GM12878 (cell line): ENCODE measurements at regions not wholly inside any gene's neighbourhood (a gene's known extent, or its start where the extent isn't known, plus 50 kb on each side); places are given as distances from the start of the nearest gene placed in this dataset.

ENCODE experiments used
- ATAC-seq: fragments of 200-7000 bp; cut with Tn5 transposase; 3 replicates; pipeline ENCODE4 v1.9.1; 2020; ENCODE audit warnings: mild to moderate bottlenecking, moderate library complexity
- BruUV-seq: library from RNA; stranded (reverse); fragments of 400-500 nt; replicated peaks from 2 replicates; lab custom pipeline; 2021; lab: Mats Ljungman, UMichigan
- CTCF ChIA-PET: fragments of 300-600 bp; sonication (Branson Sonifier 250); formaldehyde crosslinking; extraction: SDS; loops from one replicate; lab custom pipeline; 2021; ENCODE audit warnings: inconsistent platforms; lab: Yijun Ruan, JAX
- POLR2A ChIA-PET: fragments of 350-600 bp; formaldehyde crosslinking; extraction: SDS; loops from one replicate; lab custom pipeline; 2021; ENCODE audit warnings: inconsistent platforms; lab: Charles Lee
- RAD21 ChIA-PET: fragments of 300-600 bp; sonication (Branson Sonifier 250); formaldehyde crosslinking; loops from one replicate; lab custom pipeline; 2023; ENCODE audit warnings: antibody characterized with exemption; ENCODE audit not compliant: unreplicated experiment; lab: Charles Lee
- SMC1A ChIA-PET: fragments of 300-600 bp; sonication (Branson Sonifier 250); formaldehyde crosslinking; loops from one replicate; lab custom pipeline; 2023; ENCODE audit not compliant: unreplicated experiment, uncharacterized antibody; lab: Charles Lee
- DNase-seq: peaks from one replicate; pipeline ENCODE4 v3.0.0-alpha.2; 2011; ENCODE audit warnings: low read depth, low spot score
- FAIRE-seq: peaks from 3 replicates; lab custom pipeline; 2011; peaks lifted over from hg19 to GRCh38; lab: Jason Lieb, UNC
- H2AFZ ChIP-seq: 2 replicates; pipeline ENCODE4 v1.6.0; 2011; ENCODE audit warnings: low read depth, low read length, control low read depth; ENCODE audit not compliant: control insufficient read depth
- H3K27ac ChIP-seq: 2 replicates; pipeline ENCODE4 v1.5.1; 2011; ENCODE audit warnings: control low read depth; ENCODE audit not compliant: control insufficient read depth, insufficient read depth
- H3K27me3 ChIP-seq, 2 experiments: replicated peaks in 1 of 2; 2 replicates each; pipeline versions ENCODE4 v1.6.0 to v1.6.1; 2011; ENCODE audit warnings: low read length in 1 of 2; ENCODE audit not compliant: control insufficient read depth in 2 of 2, insufficient read depth in 2 of 2
- H3K36me3 ChIP-seq, 2 experiments: 2 replicates each; pipeline ENCODE4 v1.5.1; 2011; ENCODE audit warnings: low read length in 1 of 2; ENCODE audit not compliant: control insufficient read depth in 2 of 2, insufficient read depth in 2 of 2
- H3K4me1 ChIP-seq: 2 replicates; pipeline ENCODE4 v1.6.1; 2011; ENCODE audit warnings: mild to moderate bottlenecking, low read length, moderate library complexity, mixed read lengths; ENCODE audit not compliant: control insufficient read depth, insufficient read depth
- H3K4me2 ChIP-seq: 2 replicates; pipeline ENCODE4 v1.6.0; 2011; ENCODE audit warnings: control low read depth; ENCODE audit not compliant: control insufficient read depth, insufficient read depth
- H3K4me3 ChIP-seq: fragments of 200-600 bp; sonication (generic); 2 replicates; pipeline ENCODE4 v1.5.1; 2016
- H3K79me2 ChIP-seq: 2 replicates; pipeline ENCODE4 v1.6.0; 2011; ENCODE audit warnings: low read length; ENCODE audit not compliant: control insufficient read depth, insufficient read depth
- H3K9ac ChIP-seq: 2 replicates; pipeline ENCODE4 v1.8.0; 2011; ENCODE audit warnings: low read length, control low read depth, mixed read lengths; ENCODE audit not compliant: control insufficient read depth, insufficient read depth
- H3K9me3 ChIP-seq: replicated peaks from 3 replicates; pipeline ENCODE4 v1.5.1; 2011; ENCODE audit warnings: mild to moderate bottlenecking, low read length; ENCODE audit not compliant: control insufficient read depth, insufficient read depth
- H4K20me1 ChIP-seq: 2 replicates; pipeline ENCODE4 v1.6.0; 2011; ENCODE audit not compliant: control insufficient read depth, insufficient read depth
- BCL11A ChIP-seq: IDR thresholded peaks from 2 replicates; pipeline ENCODE4 v1.6.1; 2011; ENCODE audit warnings: low read depth, low read length
- CHD2 ChIP-seq: IDR thresholded peaks from 2 replicates; pipeline ENCODE4 v1.6.1; 2011; ENCODE audit warnings: low read depth, low read length, improper control_type of control experiment, borderline replicate concordance
- E4F1 ChIP-seq: fragments of 450-650 bp; IDR thresholded peaks from 2 replicates; pipeline ENCODE4 v1.6.1; 2018; ENCODE audit warnings: borderline replicate concordance, mild to moderate bottlenecking; ENCODE audit not compliant: partially characterized antibody
- EGR1 ChIP-seq, 2 experiments: IDR thresholded peaks; 1 replicate in 1 of 2; 2 replicates in 1 of 2; pipeline ENCODE4 v1.6.1; 2011 to 2012; ENCODE audit warnings: low read depth in 2 of 2, low read length in 2 of 2, borderline replicate concordance in 1 of 2, mild to moderate bottlenecking in 1 of 2, moderate library complexity in 1 of 2
- ELK1 ChIP-seq: IDR thresholded peaks from 2 replicates; pipeline ENCODE4 v1.6.1; 2012; ENCODE audit warnings: low read depth, low read length, improper control_type of control experiment
- KAT2A ChIP-seq: conservative IDR thresholded peaks from 2 replicates; pipeline ENCODE4 v1.6.1; 2011; ENCODE audit warnings: low read depth, low read length; ENCODE audit not compliant: control insufficient read depth
- KDM1A ChIP-seq: fragments of 200-600 bp; sonication (generic); IDR thresholded peaks from 2 replicates; pipeline ENCODE4 v1.6.1; 2016; ENCODE audit warnings: borderline replicate concordance
- MEF2A ChIP-seq: IDR thresholded peaks from 2 replicates; pipeline ENCODE4 v1.6.1; 2011; ENCODE audit warnings: low read depth, mild to moderate bottlenecking, low read length, moderate library complexity; ENCODE audit not compliant: insufficient read depth
- MYC ChIP-seq: IDR thresholded peaks from 2 replicates; pipeline ENCODE4 v1.6.1; 2011; ENCODE audit warnings: mild to moderate bottlenecking, low read length, moderate library complexity, inconsistent platforms; ENCODE audit not compliant: insufficient read depth, insufficient replicate concordance, insufficient read length, severe bottlenecking
- NFYA ChIP-seq: IDR thresholded peaks from 2 replicates; pipeline ENCODE4 v1.6.1; 2011; ENCODE audit warnings: low read depth, mild to moderate bottlenecking, low read length, improper control_type of control experiment, borderline replicate concordance
- NR2C2 ChIP-seq: IDR thresholded peaks from 2 replicates; pipeline ENCODE4 v1.6.1; 2011; ENCODE audit warnings: borderline replicate concordance, low read depth; ENCODE audit not compliant: control insufficient read depth, insufficient read length
- PML ChIP-seq: IDR thresholded peaks from 2 replicates; pipeline ENCODE4 v1.6.1; 2012; ENCODE audit warnings: low read length, inconsistent platforms
- RB1 ChIP-seq: fragments of 450-650 bp; formaldehyde crosslinking; IDR thresholded peaks from 2 replicates; pipeline ENCODE4 v1.6.1; 2017; ENCODE audit warnings: mild to moderate bottlenecking, borderline replicate concordance
- SP1 ChIP-seq: IDR thresholded peaks from one replicate; pipeline ENCODE4 v1.6.1; 2011; ENCODE audit warnings: low read depth, low read length
- TCF7 ChIP-seq: IDR thresholded peaks from 2 replicates; pipeline ENCODE4 v1.6.1; 2014; ENCODE audit warnings: antibody characterized with exemption, borderline replicate concordance
- ZBED1 ChIP-seq: IDR thresholded peaks from 2 replicates; pipeline ENCODE4 v1.6.1; 2016; ENCODE audit warnings: borderline replicate concordance
- WGBS: methylation state at CpG from one replicate; pipeline ENCODE4 v1.1.6; 2016; ENCODE audit warnings: low lambda C conversion rate; ENCODE audit not compliant: insufficient replicate concordance, insufficient coverage; ENCODE audit errors: missing lambda C conversion rate; 5-methylcytosine and 5-hydroxymethylcytosine counted together
- in situ Hi-C: fragments of 300-500 bp; cut with MboI; formaldehyde crosslinking; loops from 9 replicates; pipeline ENCODE4 v1.14.3; 2018; ENCODE audit warnings: mixed read lengths
- intact Hi-C: fragments of 100-400 bp; cut with micrococcal nuclease; formaldehyde crosslinking; loops from one replicate; pipeline ENCODE4 v1.14.2; 2022; ENCODE audit not compliant: unreplicated experiment

GRCh38 chr5:176183321-176184074 lies 54.7 kb upstream of the SIMC1 start:
- no peaks in the 10 kb centered on the region for H3K36me3 ChIP-seq
- no peak overlapping the region for H2AFZ ChIP-seq
- no peak overlapping the region for H3K4me2 ChIP-seq
- no peaks in the 10 kb centered on the region; a peak in 2 of 4 replicates for H3K27me3 ChIP-seq
- no peak overlapping the region for H3K9ac ChIP-seq
- ChIA-PET RAD21 (no interaction called here), CTCF (no interaction called here), POLR2A (no interaction called here), SMC1A (no interaction called here)
- no peak overlapping the region for H3K4me3 ChIP-seq
- in situ Hi-C loops = no loop called here
- BruUV-seq = no TSS peak
- FAIRE-seq = no peak
- H4K20me1 ChIP-seq = no peaks in the 10 kb centered on the region
- H3K79me2 ChIP-seq = no peaks in the 10 kb centered on the region
- H3K4me1 ChIP-seq = no peaks in the 10 kb centered on the region
- no peak overlapping the region for H3K27ac ChIP-seq
- no peaks in the 10 kb centered on the region for H3K9me3 ChIP-seq
- no peak for ATAC-seq
- intact Hi-C loops = no loop called here
- WGBS = 63% methylated on average over 16 of the region's 16 CpGs
- no peak for DNase-seq
- TF ChIP-seq E4F1 (no peak), MYC (no peak), KAT2A (no peak), PML (no peak), CHD2 (no peak), RB1 (no peak), ZBED1 (no peak), BCL11A (no peak), NFYA (no peak), EGR1 (IDR thresholded peaks at IDR 0.05; ENCODE audit: borderline replicate concordance in 1 of 2, low read depth in 2 of 2, low read length in 2 of 2) (no peak), MEF2A (no peak), TCF7 (no peak), SP1 (no peak), KDM1A (no peak), NR2C2 (no peak), ELK1 (no peak)
- TF ChIP-seq, all 136 proteins: peak for 0
